HEK293T (cell line): ENCODE measurements at regions not wholly inside any gene's neighbourhood (a gene's known extent, or its start where the extent isn't known, plus 50 kb on each side); places are given as distances from the start of the nearest gene placed in this dataset.

Source experiments
- CTCF ChIA-PET: fragments of 350-600 bp; formaldehyde crosslinking; extraction: SDS; loops from one replicate; lab custom pipeline; 2021; ENCODE audit warnings: antibody characterized with exemption, inconsistent platforms; lab: Yijun Ruan, JAX
- POLR2A ChIA-PET: fragments of 350-600 bp; formaldehyde crosslinking; extraction: SDS; loops from one replicate; lab custom pipeline; 2020; ENCODE audit warnings: antibody characterized with exemption, inconsistent platforms; lab: Yijun Ruan, JAX
- DNase-seq: peaks from one replicate; pipeline ENCODE4 v3.0.0; 2012; ENCODE audit warnings: mixed read lengths; ENCODE audit errors: extremely low spot score
- ARNT ChIP-seq: fragments of 450-650 bp; IDR thresholded peaks from 2 replicates; pipeline ENCODE4 v1.6.1; 2017; ENCODE audit warnings: mild to moderate bottlenecking
- BHLHE40 ChIP-seq: fragments of 450-650 bp; IDR thresholded peaks from 2 replicates; pipeline ENCODE4 v1.6.1; 2016; ENCODE audit warnings: mild to moderate bottlenecking, moderate library complexity, borderline replicate concordance
- CTBP1 ChIP-seq: fragments of 450-650 bp; IDR thresholded peaks from 2 replicates; pipeline ENCODE4 v1.6.1; 2016; ENCODE audit warnings: borderline replicate concordance
- ELF4 ChIP-seq: fragments of 450-650 bp; IDR thresholded peaks from 2 replicates; pipeline ENCODE4 v1.6.1; 2017; ENCODE audit warnings: antibody characterized with exemption
- FOXA1 ChIP-seq: fragments of 450-650 bp; IDR thresholded peaks from 2 replicates; pipeline ENCODE4 v1.6.1; 2016; ENCODE audit warnings: mild to moderate bottlenecking
- FOXK2 ChIP-seq: fragments of 450-650 bp; IDR thresholded peaks from 2 replicates; pipeline ENCODE4 v1.6.1; 2016; ENCODE audit warnings: mild to moderate bottlenecking
- FOXM1 ChIP-seq: fragments of 450-650 bp; IDR thresholded peaks from 2 replicates; pipeline ENCODE4 v1.6.1; 2017; ENCODE audit warnings: mild to moderate bottlenecking, borderline replicate concordance
- HDGF ChIP-seq: fragments of 450-650 bp; IDR thresholded peaks from 2 replicates; pipeline ENCODE4 v1.6.1; 2017; ENCODE audit warnings: antibody characterized with exemption, borderline replicate concordance
- L3MBTL2 ChIP-seq: fragments of 450-650 bp; conservative IDR thresholded peaks from 2 replicates; pipeline ENCODE4 v1.6.1; 2016; ENCODE audit warnings: mild to moderate bottlenecking
- LEF1 ChIP-seq: fragments of 450-650 bp; IDR thresholded peaks from 2 replicates; pipeline ENCODE4 v1.6.1; 2017; ENCODE audit warnings: mild to moderate bottlenecking, borderline replicate concordance
- NFRKB ChIP-seq: fragments of 450-650 bp; IDR thresholded peaks from 2 replicates; pipeline ENCODE4 v1.6.1; 2016; ENCODE audit warnings: mild to moderate bottlenecking, moderate library complexity
- SP1 ChIP-seq: fragments of 450-650 bp; IDR thresholded peaks from 2 replicates; pipeline ENCODE4 v1.6.1; 2017
- SUZ12 ChIP-seq: fragments of 450-650 bp; IDR thresholded peaks from 2 replicates; pipeline ENCODE4 v1.6.1; 2016; ENCODE audit warnings: mild to moderate bottlenecking
- TARDBP ChIP-seq: fragments of 450-650 bp; IDR thresholded peaks from 2 replicates; pipeline ENCODE4 v1.6.1; 2016
- ZNF384 ChIP-seq: fragments of 450-650 bp; IDR thresholded peaks from 2 replicates; pipeline ENCODE4 v1.6.1; 2016
- TF ChIP-seq, protein P1 (sequence below): fragments of 450-650 bp; IDR thresholded peaks from 2 replicates; pipeline ENCODE4 v1.6.1; 2016

DNA sequence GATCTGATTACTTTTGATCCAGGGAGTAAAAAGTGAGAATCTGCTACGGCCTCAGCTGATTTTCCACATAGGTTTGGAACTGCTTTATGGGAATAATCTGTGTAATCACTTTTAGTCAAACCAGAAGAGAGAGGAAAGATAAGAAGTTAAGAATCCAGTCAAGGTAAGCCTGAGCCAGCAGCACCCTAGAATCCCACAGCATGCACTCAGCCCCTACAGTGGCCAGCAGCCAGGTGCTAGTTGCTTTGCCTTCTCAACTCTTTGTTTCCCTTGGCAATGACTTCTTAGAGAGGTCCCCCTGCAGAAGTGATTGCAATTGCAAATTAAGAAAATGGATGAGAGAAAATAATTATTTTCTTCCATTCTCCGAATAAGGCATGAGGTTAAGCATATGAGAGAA lies 59.7 kb upstream of the TMED7 start:
- CTCF ChIA-PET, result no interaction called here
- TF ChIP-seq SP1 (no peak), L3MBTL2 (no peak), BHLHE40 (no peak), SUZ12 (no peak), FOXA1 (no peak), ZNF384 (no peak), HDGF (no peak), ELF4 (no peak), FOXK2 (no peak), CTBP1 (no peak), FOXM1 (no peak), TARDBP (no peak), ARNT (no peak), NFRKB (no peak), LEF1 (no peak)
- TF ChIP-seq, protein P1, sequence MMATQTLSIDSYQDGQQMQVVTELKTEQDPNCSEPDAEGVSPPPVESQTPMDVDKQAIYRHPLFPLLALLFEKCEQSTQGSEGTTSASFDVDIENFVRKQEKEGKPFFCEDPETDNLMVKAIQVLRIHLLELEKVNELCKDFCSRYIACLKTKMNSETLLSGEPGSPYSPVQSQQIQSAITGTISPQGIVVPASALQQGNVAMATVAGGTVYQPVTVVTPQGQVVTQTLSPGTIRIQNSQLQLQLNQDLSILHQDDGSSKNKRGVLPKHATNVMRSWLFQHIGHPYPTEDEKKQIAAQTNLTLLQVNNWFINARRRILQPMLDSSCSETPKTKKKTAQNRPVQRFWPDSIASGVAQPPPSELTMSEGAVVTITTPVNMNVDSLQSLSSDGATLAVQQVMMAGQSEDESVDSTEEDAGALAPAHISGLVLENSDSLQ, result no peak
- no peak for DNase-seq
- POLR2A ChIA-PET, result no interaction called here

DNA sequence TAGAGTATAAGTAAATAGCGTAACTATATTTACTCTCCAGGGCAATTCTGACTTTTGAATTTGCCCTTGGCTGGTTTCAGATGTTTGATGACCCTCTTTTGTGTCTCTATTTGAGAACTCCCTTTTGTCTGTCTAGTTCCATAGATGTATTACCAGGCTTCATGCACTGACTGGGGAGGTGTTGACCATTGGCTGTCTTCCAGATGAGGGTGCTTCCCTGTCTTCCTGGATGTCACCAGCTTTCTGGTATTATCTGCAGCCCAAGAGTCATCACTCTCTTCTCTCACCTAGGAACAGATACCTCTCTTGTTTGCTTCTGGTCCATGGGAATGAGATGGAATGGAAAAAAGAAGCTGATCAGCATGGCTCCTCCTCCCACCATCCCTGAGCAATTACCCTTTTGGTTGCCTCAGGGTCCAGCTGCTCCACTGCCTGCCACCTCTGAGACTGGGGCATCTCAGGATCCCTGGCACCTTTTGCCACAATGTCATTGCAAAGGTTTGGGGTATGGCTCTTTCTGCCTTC lies 58.7 kb upstream of the TMED7 start:
- CTCF ChIA-PET, result no interaction called here
- no peak for DNase-seq
- TF ChIP-seq FOXK2, result no peak
- no peak for TF ChIP-seq HDGF
- TF ChIP-seq SUZ12, result no peak
- TF ChIP-seq, protein P1, result no peak
- TF ChIP-seq L3MBTL2, result no peak
- TF ChIP-seq ARNT, result no peak
- TF ChIP-seq ELF4, result no peak
- TF ChIP-seq NFRKB, result no peak
- TF ChIP-seq CTBP1, result no peak
- no peak for TF ChIP-seq SP1
- TF ChIP-seq FOXA1, result no peak
- TF ChIP-seq BHLHE40, result no peak
- TF ChIP-seq TARDBP, result no peak
- TF ChIP-seq LEF1, result no peak
- no peak for TF ChIP-seq FOXM1
- no peak for TF ChIP-seq ZNF384
- POLR2A ChIA-PET, result no interaction called here

DNA sequence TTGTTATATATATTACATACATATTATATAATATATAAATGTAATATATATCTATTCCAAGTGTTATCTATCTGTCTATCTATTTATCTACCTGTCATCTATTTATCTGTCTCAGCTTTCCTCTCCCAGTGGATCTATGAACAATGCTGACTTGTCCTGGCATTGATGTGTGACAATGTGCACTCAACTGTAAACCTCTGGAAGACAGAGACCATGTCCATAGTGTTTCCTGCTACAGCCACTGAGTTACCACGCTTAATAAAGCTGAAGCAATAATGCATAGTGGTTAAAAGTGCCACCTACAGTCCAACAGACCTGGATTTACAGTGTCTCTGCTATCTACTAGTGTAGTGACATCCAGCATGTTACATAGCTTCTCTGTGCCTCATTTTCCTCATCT lies 57.2 kb upstream of the TMED7 start:
- no peak for DNase-seq
- ChIA-PET POLR2A (no interaction called here), CTCF (no interaction called here)
- TF ChIP-seq FOXA1 (no peak), HDGF (no peak), CTBP1 (no peak), TARDBP (no peak), FOXM1 (no peak), LEF1 (no peak), NFRKB (no peak), ELF4 (no peak), ZNF384 (no peak), L3MBTL2 (no peak)
- TF ChIP-seq, protein P1, result no peak
